ENCODE measurements at regions not wholly inside any gene's neighbourhood (a gene's known extent, or its start where the extent isn't known, plus 50 kb on each side); places are given as distances from the start of the nearest gene placed in this dataset.

GRCh38 chr14:86852530-86852929 is 1140.5 kb downstream of the GALC start:
- ChIA-PET CTCF (no interaction called here), POLR2A (no interaction called here)
- Histone ChIP-seq H3K27me3 (ENCODE audit: control insufficient read depth, insufficient read depth, low read length) (no peaks in the 10 kb centered on the region), H3K9me3 (ENCODE audit: control insufficient read depth, insufficient read depth, low read depth, low read length) (no peaks in the 10 kb centered on the region), H3K36me3 (ENCODE audit: control insufficient read depth, insufficient read depth, low read length) (no peaks in the 10 kb centered on the region), H3K4me3 (ENCODE audit: low read depth in 2 of 2, low read length in 2 of 2) (no peak overlapping the region), H3K27ac (ENCODE audit: low read length) (no peak overlapping the region), H3K4me1 (ENCODE audit: control insufficient read depth, insufficient read depth, low read length) (no peaks in the 10 kb centered on the region)
- no peak for TF ChIP-seq REST (IDR thresholded peaks at IDR 0.05; ENCODE audit: insufficient read depth in 1 of 2, low read depth in 2 of 2, low read length in 1 of 2)
- no peak for TF ChIP-seq SIN3A (IDR thresholded peaks at IDR 0.05; ENCODE audit: borderline replicate concordance, insufficient read depth, low read depth, low read length)
- no peak for TF ChIP-seq TCF7L2 (IDR thresholded peaks at IDR 0.05; ENCODE audit: low read depth, low read length)
- TF ChIP-seq POLR2AphosphoS5 (IDR thresholded peaks at IDR 0.05; ENCODE audit: low read depth, low read length), result no peak
- no peak for TF ChIP-seq CTCF (IDR thresholded peaks at IDR 0.05)
- no peak for ATAC-seq
- intact Hi-C loops (cut with micrococcal nuclease; ENCODE audit: unreplicated experiment) (no loop called here), in situ Hi-C loops (cut with HindIII; ENCODE audit: low pct_unique_long_range_greater_than_20kb, low sequenced_read_pairs) (no loop called here)
- DNase-seq (ENCODE audit: low read depth, low spot score), result no peak
- no TSS peak for BruUV-seq (replicated peaks)

- Histone ChIP-seq H3K27me3 (ENCODE audit: control insufficient read depth, insufficient read depth, low read length) (no peaks in the 10 kb centered on the region), H3K4me3 (ENCODE audit: low read depth in 2 of 2, low read length in 2 of 2) (no peak overlapping the region), H3K27ac (ENCODE audit: low read length) (no peak overlapping the region), H3K9me3 (ENCODE audit: control insufficient read depth, insufficient read depth, low read depth, low read length) (no peaks in the 10 kb centered on the region), H3K36me3 (ENCODE audit: control insufficient read depth, insufficient read depth, low read length) (no peaks in the 10 kb centered on the region), H3K4me1 (ENCODE audit: control insufficient read depth, insufficient read depth, low read length) (no peaks in the 10 kb centered on the region)
- in situ Hi-C loops (cut with HindIII; ENCODE audit: low pct_unique_long_range_greater_than_20kb, low sequenced_read_pairs), result no loop called here
- no peak for ATAC-seq
- ChIA-PET CTCF (no interaction called here), POLR2A (no interaction called here)
- intact Hi-C loops (cut with micrococcal nuclease; ENCODE audit: unreplicated experiment), result no loop called here
- TF ChIP-seq REST (IDR thresholded peaks at IDR 0.05; ENCODE audit: insufficient read depth in 1 of 2, low read depth in 2 of 2, low read length in 1 of 2) (no peak), SIN3A (IDR thresholded peaks at IDR 0.05; ENCODE audit: borderline replicate concordance, insufficient read depth, low read depth, low read length) (no peak), POLR2AphosphoS5 (IDR thresholded peaks at IDR 0.05; ENCODE audit: low read depth, low read length) (no peak), CTCF (IDR thresholded peaks at IDR 0.05) (no peak), TCF7L2 (IDR thresholded peaks at IDR 0.05; ENCODE audit: low read depth, low read length) (no peak)
- no peak for DNase-seq (ENCODE audit: low read depth, low spot score)
- BruUV-seq (replicated peaks), result no TSS peak
Measured at GRCh38 chr14:86847140-86847539, 1145.8 kb downstream of the GALC start.

Measured in Panc1 (cell line).